WTC11 (cell line): ENCODE measurements at regions not wholly inside any gene's neighbourhood (a gene's known extent, or its start where the extent isn't known, plus 50 kb on each side); places are given as distances from the start of the nearest gene placed in this dataset.

ENCODE experiments used
- ATAC-seq: fragments of 200-7000 bp; cut with Tn5 transposase; 2 replicates; pipeline ENCODE4 v1.10.0; 2021; ENCODE audit warnings: mild to moderate bottlenecking, moderate library complexity
- CTCF ChIA-PET: fragments of 300-600 bp; sonication (Branson Sonifier 250); formaldehyde crosslinking; loops from one replicate; lab custom pipeline; 2021; ENCODE audit warnings: antibody characterized with exemption; lab: Charles Lee
- POLR2A ChIA-PET: fragments of 350-600 bp; sonication (Branson Sonifier 250); formaldehyde crosslinking; loops from one replicate; lab custom pipeline; 2021; ENCODE audit warnings: antibody characterized with exemption; lab: Charles Lee
- DNase-seq: peaks from one replicate; pipeline ENCODE4 v3.0.0; 2021; ENCODE audit warnings: low spot score
- H3K27ac Mint-ChIP-seq: 2 replicates; pipeline ENCODE4 v1.8.0; 2021; ENCODE audit warnings: mixed read lengths
- H3K27me3 Mint-ChIP-seq: 2 replicates; pipeline ENCODE4 v1.8.0; 2021; ENCODE audit warnings: low read depth, mild to moderate bottlenecking, moderate library complexity, mixed read lengths
- H3K36me3 Mint-ChIP-seq: 2 replicates; pipeline ENCODE4 v1.8.0; 2021; ENCODE audit warnings: mixed read lengths
- H3K4me1 Mint-ChIP-seq: 2 replicates; pipeline ENCODE4 v1.8.0; 2022; ENCODE audit warnings: mixed read lengths
- H3K4me3 Mint-ChIP-seq: 2 replicates; pipeline ENCODE4 v1.8.0; 2021; ENCODE audit warnings: mild to moderate bottlenecking, moderate library complexity, mixed read lengths
- H3K9me3 Mint-ChIP-seq: 2 replicates; pipeline ENCODE4 v1.8.0; 2021; ENCODE audit warnings: mixed read lengths
- ATF6 ChIP-seq: sonication (generic); formaldehyde crosslinking; IDR thresholded peaks from 2 replicates; pipeline ENCODE4 v1.8.1; 2023; ENCODE audit warnings: mild to moderate bottlenecking, missing genetic modification reagents
- CTCF ChIP-seq: fragments of 200-600 bp; IDR thresholded peaks from 2 replicates; pipeline ENCODE4 v1.8.0; 2022; ENCODE audit warnings: antibody characterized with exemption
- ERG ChIP-seq: fragments of 250-450 bp; sonication (Bioruptor Pico); IDR thresholded peaks from 2 replicates; pipeline ENCODE4 v1.8.0; 2021; ENCODE audit warnings: mild to moderate bottlenecking
- ETV6 ChIP-seq: sonication (generic); formaldehyde crosslinking; IDR thresholded peaks from 2 replicates; pipeline ENCODE4 v1.8.1; 2022; ENCODE audit warnings: mild to moderate bottlenecking, missing genetic modification reagents
- FOXJ3 ChIP-seq: sonication (generic); formaldehyde crosslinking; IDR thresholded peaks from 2 replicates; pipeline ENCODE4 v1.9.0; 2021; ENCODE audit warnings: missing genetic modification reagents, mild to moderate bottlenecking, borderline replicate concordance
- GABPB1 ChIP-seq: sonication (generic); formaldehyde crosslinking; IDR thresholded peaks from 2 replicates; pipeline ENCODE4 v1.8.1; 2023; ENCODE audit warnings: mild to moderate bottlenecking, missing genetic modification reagents
- IRF2 ChIP-seq: sonication (generic); formaldehyde crosslinking; IDR thresholded peaks from 2 replicates; pipeline ENCODE4 v1.8.0; 2022; ENCODE audit warnings: low read depth, missing genetic modification reagents, borderline replicate concordance
- KAT7 ChIP-seq: sonication (generic); formaldehyde crosslinking; IDR thresholded peaks from 2 replicates; pipeline ENCODE4 v1.8.1; 2023; ENCODE audit warnings: missing genetic modification reagents, mild to moderate bottlenecking, borderline replicate concordance
- MLX ChIP-seq: sonication (generic); formaldehyde crosslinking; IDR thresholded peaks from 2 replicates; pipeline ENCODE4 v1.8.1; 2023; ENCODE audit warnings: mild to moderate bottlenecking, missing genetic modification reagents, moderate library complexity
- MXD4 ChIP-seq: fragments of 250-450 bp; sonication (Bioruptor Pico); IDR thresholded peaks from 2 replicates; pipeline ENCODE4 v1.8.0; 2021; ENCODE audit warnings: mild to moderate bottlenecking, moderate library complexity, borderline replicate concordance
- PREB ChIP-seq: sonication (generic); formaldehyde crosslinking; IDR thresholded peaks from 2 replicates; pipeline ENCODE4 v1.8.1; 2022; ENCODE audit warnings: mild to moderate bottlenecking, missing genetic modification reagents, moderate library complexity, borderline replicate concordance
- RORB ChIP-seq: fragments of 250-450 bp; sonication (Bioruptor Pico); IDR thresholded peaks from 2 replicates; pipeline ENCODE4 v1.9.0; 2021; ENCODE audit warnings: mild to moderate bottlenecking
- SMAD3 ChIP-seq: sonication (generic); formaldehyde crosslinking; IDR thresholded peaks from 2 replicates; pipeline ENCODE4 v1.8.0; 2022; ENCODE audit warnings: missing genetic modification reagents, mild to moderate bottlenecking, borderline replicate concordance
- TEAD1 ChIP-seq: sonication (generic); formaldehyde crosslinking; IDR thresholded peaks from 2 replicates; pipeline ENCODE4 v1.8.0; 2022; ENCODE audit warnings: mild to moderate bottlenecking, missing genetic modification reagents
- TP53 ChIP-seq: sonication (generic); formaldehyde crosslinking; IDR thresholded peaks from 2 replicates; pipeline ENCODE4 v1.8.1; 2023; ENCODE audit warnings: mild to moderate bottlenecking, missing genetic modification reagents
- ZNF396 ChIP-seq: fragments of 250-450 bp; sonication (Bioruptor Pico); IDR thresholded peaks from 2 replicates; pipeline ENCODE4 v1.8.0; 2021; ENCODE audit warnings: mild to moderate bottlenecking, moderate library complexity, borderline replicate concordance
- ZNF416 ChIP-seq: fragments of 250-450 bp; sonication (Bioruptor Pico); IDR thresholded peaks from 2 replicates; pipeline ENCODE4 v1.9.0; 2021; ENCODE audit warnings: mild to moderate bottlenecking, inconsistent platforms
- ZNF423 ChIP-seq: fragments of 250-450 bp; sonication (Bioruptor Pico); IDR thresholded peaks from 2 replicates; pipeline ENCODE4 v2.1.2; 2022; ENCODE audit warnings: mild to moderate bottlenecking, moderate library complexity
- ZNF532 ChIP-seq: fragments of 250-450 bp; sonication (Bioruptor Pico); IDR thresholded peaks from 2 replicates; pipeline ENCODE4 v1.9.0; 2021; ENCODE audit warnings: mild to moderate bottlenecking, borderline replicate concordance
- ZSCAN18 ChIP-seq: fragments of 250-450 bp; sonication (Bioruptor Pico); IDR thresholded peaks from 2 replicates; pipeline ENCODE4 v2.1.2; 2022; ENCODE audit warnings: mild to moderate bottlenecking, moderate library complexity

- no peak for TF ChIP-seq ERG
- TF ChIP-seq KAT7 (CRISPR knock-in tag), result no peak
- TF ChIP-seq RORB, result no peak
- TF ChIP-seq GABPB1, result no peak
- no peak for TF ChIP-seq ZNF423 (CRISPR knock-in tag)
- no peak for TF ChIP-seq CTCF
- TF ChIP-seq ZNF396 (CRISPR knock-in tag), result no peak
- no peak for TF ChIP-seq ZSCAN18
- TF ChIP-seq SMAD3 (CRISPR knock-in tag), result no peak
- no peak for TF ChIP-seq TEAD1
- no peak for TF ChIP-seq IRF2
- no peak for TF ChIP-seq ETV6
- TF ChIP-seq PREB, result no peak
- no peak for TF ChIP-seq ATF6 (CRISPR knock-in tag)
- TF ChIP-seq FOXJ3 (CRISPR knock-in tag), result no peak
- no peak for TF ChIP-seq ZNF532
- no peak for TF ChIP-seq MLX (CRISPR knock-in tag)
- no peak for TF ChIP-seq ZNF416 (CRISPR knock-in tag)
- no peak for TF ChIP-seq TP53 (CRISPR knock-in tag)
- no peak for TF ChIP-seq MXD4 (CRISPR knock-in tag)
- DNase-seq (peak; percentile 22), ATAC-seq (peak; percentile 85)
- Mint-ChIP-seq H3K4me1 (peaks cover 19% of the 10 kb centered on the region), H3K27ac (no peak overlapping the region), H3K9me3 (peaks cover 10% of the 10 kb centered on the region), H3K4me3 (no peak overlapping the region), H3K36me3 (no peaks in the 10 kb centered on the region), H3K27me3 (no peaks in the 10 kb centered on the region)
- ChIA-PET POLR2A (no interaction called here), CTCF (interaction anchor here (1.0 kb wide), 1 partner anchor 185 kb away, joined by 3 read pairs; the partner anchor contains the start of gene TBX3)
Observed at GRCh38 chr12:114868995-114869834, 185.2 kb upstream of the TBX3 start.
